ENCODE measurements at regions not wholly inside any gene's neighbourhood (a gene's known extent, or its start where the extent isn't known, plus 50 kb on each side); places are given as distances from the start of the nearest gene placed in this dataset.

GRCh38 chr5:5650242-5650641 is 227.8 kb downstream of the ICE1 start:
- Histone ChIP-seq H3K27me3 (ENCODE audit: insufficient read depth, poor library complexity, severe bottlenecking) (no peaks in the 10 kb centered on the region), H3K27ac (replicated peaks) (no peak overlapping the region), H3K4me3 (replicated peaks; ENCODE audit: insufficient read depth, low read length) (no peak overlapping the region)
- peak in 1 of 2 experiments; percentile 36 for DNase-seq (ENCODE audit: low read depth in 1 of 2, low spot score in 1 of 2)
- TF ChIP-seq POLR2AphosphoS5 (IDR thresholded peaks at IDR 0.05; ENCODE audit: low read depth) (no peak), CTCF (IDR thresholded peaks at IDR 0.05; ENCODE audit: insufficient read depth, low read length) (no peak)

- Histone ChIP-seq H3K27ac (replicated peaks) (no peak overlapping the region), H3K4me3 (replicated peaks; ENCODE audit: insufficient read depth, low read length) (no peak overlapping the region), H3K27me3 (ENCODE audit: insufficient read depth, poor library complexity, severe bottlenecking) (no peaks in the 10 kb centered on the region)
- TF ChIP-seq REST (IDR thresholded peaks at IDR 0.05; ENCODE audit: insufficient replicate concordance, low read depth) (no peak), GABPA (IDR thresholded peaks at IDR 0.05; ENCODE audit: low read depth) (no peak), SPI1 (IDR thresholded peaks at IDR 0.05; ENCODE audit: borderline replicate concordance, low read depth) (no peak), CTCF (IDR thresholded peaks at IDR 0.05; ENCODE audit: insufficient read depth, low read length) (no peak)
- no peak for DNase-seq (ENCODE audit: low read depth in 1 of 2, low spot score in 1 of 2)
Measured at GRCh38 chr5:5649641-5650040, 227.2 kb downstream of the ICE1 start.

DNA sequence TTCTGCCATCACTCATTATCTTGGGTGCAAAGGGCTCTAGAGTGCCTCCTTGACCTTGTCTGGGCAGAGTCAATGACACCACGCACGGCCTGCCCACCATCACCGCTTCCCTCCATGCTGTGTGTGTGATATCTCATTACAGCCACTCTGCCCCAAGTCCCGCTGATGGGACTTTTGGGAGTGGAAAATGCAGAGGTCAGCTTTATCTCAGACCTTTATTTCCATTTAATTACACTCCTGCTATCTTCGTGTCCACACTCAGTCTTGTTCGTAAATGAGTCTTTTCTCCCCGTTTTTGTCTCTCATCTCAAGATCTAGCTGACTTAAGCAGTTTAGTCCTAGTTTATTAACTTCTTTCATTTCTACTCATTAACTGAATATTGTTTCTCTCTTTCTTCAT is 226.2 kb downstream of the ICE1 start:
- DNase-seq (ENCODE audit: low read depth in 1 of 2, low spot score in 1 of 2) = no peak
- no peak overlapping the region for H3K27ac ChIP-seq (replicated peaks)
- TF ChIP-seq CTCF (IDR thresholded peaks at IDR 0.05; ENCODE audit: insufficient read depth, low read length) = no peak
- no peak for TF ChIP-seq GABPA (IDR thresholded peaks at IDR 0.05; ENCODE audit: low read depth)
- no peak overlapping the region for H3K4me3 ChIP-seq (replicated peaks; ENCODE audit: insufficient read depth, low read length)
- no peaks in the 10 kb centered on the region for H3K27me3 ChIP-seq (ENCODE audit: insufficient read depth, poor library complexity, severe bottlenecking)

DNA sequence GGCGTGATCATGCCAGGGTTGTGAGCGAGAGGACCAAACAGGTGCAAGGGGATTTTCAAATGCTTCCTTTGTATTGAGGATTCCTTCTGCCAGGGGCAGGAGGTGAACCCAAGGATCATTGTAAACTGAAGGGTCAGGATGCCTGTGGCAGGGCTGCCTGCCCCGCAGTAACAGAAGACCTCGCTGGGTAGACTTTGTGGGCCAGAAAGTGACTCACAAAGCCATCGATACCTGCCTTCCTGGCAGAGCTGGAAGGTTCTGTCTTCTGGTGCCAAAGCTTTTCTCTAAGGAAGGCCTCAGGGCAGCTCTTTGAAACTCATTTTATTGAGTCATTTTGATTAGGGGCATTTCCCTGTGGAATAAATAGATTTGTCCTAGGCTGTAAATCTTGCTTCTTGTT is 223.4 kb downstream of the ICE1 start:
- Histone ChIP-seq H3K27ac (replicated peaks) (no peak overlapping the region), H3K4me3 (replicated peaks; ENCODE audit: insufficient read depth, low read length) (no peak overlapping the region), H3K27me3 (ENCODE audit: insufficient read depth, poor library complexity, severe bottlenecking) (no peaks in the 10 kb centered on the region)
- TF ChIP-seq POLR2AphosphoS5 (IDR thresholded peaks at IDR 0.05; ENCODE audit: low read depth) = no peak
- no peak for DNase-seq (ENCODE audit: low read depth in 1 of 2, low spot score in 1 of 2)

- H3K4me3 ChIP-seq (replicated peaks; ENCODE audit: insufficient read depth, low read length) = no peak overlapping the region
- no peak overlapping the region for H3K27ac ChIP-seq (replicated peaks)
Measured at GRCh38 chr5:5645198-5645597, 222.7 kb downstream of the ICE1 start.

More at GRCh38 chr5:5645198-5645597, 222.7 kb downstream of the ICE1 start:
- H3K27me3 ChIP-seq (ENCODE audit: insufficient read depth, poor library complexity, severe bottlenecking) = no peaks in the 10 kb centered on the region
- TF ChIP-seq POLR2AphosphoS5 (IDR thresholded peaks at IDR 0.05; ENCODE audit: low read depth) = no peak
- TF ChIP-seq REST (IDR thresholded peaks at IDR 0.05; ENCODE audit: insufficient replicate concordance, low read depth) = no peak
- DNase-seq (ENCODE audit: low read depth in 1 of 2, low spot score in 1 of 2) = no peak

Data from HL-60 (cell line).